ENCODE measurements at regions not wholly inside any gene's neighbourhood (a gene's known extent, or its start where the extent isn't known, plus 50 kb on each side); places are given as distances from the start of the nearest gene placed in this dataset.

GRCh38 chr5:31051316-31051715, 142.2 kb upstream of the CDH6 start:
- TF ChIP-seq, protein P1, sequence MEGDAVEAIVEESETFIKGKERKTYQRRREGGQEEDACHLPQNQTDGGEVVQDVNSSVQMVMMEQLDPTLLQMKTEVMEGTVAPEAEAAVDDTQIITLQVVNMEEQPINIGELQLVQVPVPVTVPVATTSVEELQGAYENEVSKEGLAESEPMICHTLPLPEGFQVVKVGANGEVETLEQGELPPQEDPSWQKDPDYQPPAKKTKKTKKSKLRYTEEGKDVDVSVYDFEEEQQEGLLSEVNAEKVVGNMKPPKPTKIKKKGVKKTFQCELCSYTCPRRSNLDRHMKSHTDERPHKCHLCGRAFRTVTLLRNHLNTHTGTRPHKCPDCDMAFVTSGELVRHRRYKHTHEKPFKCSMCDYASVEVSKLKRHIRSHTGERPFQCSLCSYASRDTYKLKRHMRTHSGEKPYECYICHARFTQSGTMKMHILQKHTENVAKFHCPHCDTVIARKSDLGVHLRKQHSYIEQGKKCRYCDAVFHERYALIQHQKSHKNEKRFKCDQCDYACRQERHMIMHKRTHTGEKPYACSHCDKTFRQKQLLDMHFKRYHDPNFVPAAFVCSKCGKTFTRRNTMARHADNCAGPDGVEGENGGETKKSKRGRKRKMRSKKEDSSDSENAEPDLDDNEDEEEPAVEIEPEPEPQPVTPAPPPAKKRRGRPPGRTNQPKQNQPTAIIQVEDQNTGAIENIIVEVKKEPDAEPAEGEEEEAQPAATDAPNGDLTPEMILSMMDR (IDR thresholded peaks at IDR 0.05; ENCODE audit: borderline replicate concordance), result no peak
- intact Hi-C loops (cut with micrococcal nuclease), result no loop called here

GRCh38 chr5:31049936-31050704, 143.4 kb upstream of the CDH6 start:
- TF ChIP-seq, protein P1 (IDR thresholded peaks at IDR 0.05; ENCODE audit: borderline replicate concordance), result no peak
- Histone ChIP-seq H3K4me1 (peaks cover 4% of the 10 kb centered on the region), H3K27ac (replicated peaks) (no peak overlapping the region), H3K27me3 (ENCODE audit: low read depth) (no peaks in the 10 kb centered on the region), H3K4me3 (no peak overlapping the region), H3K9me3 (replicated peaks) (no peaks in the 10 kb centered on the region), H3K36me3 (no peaks in the 10 kb centered on the region)
- no peak for DNase-seq
- intact Hi-C loops (cut with micrococcal nuclease), result no loop called here

More at GRCh38 chr5:31051316-31051715, 142.2 kb upstream of the CDH6 start:
- no peak for DNase-seq
- H3K27me3 ChIP-seq (ENCODE audit: low read depth), result no peaks in the 10 kb centered on the region
- no peaks in the 10 kb centered on the region for H3K9me3 ChIP-seq (replicated peaks)
- H3K4me1 ChIP-seq, result peaks cover 4% of the 10 kb centered on the region
- H3K4me3 ChIP-seq, result no peak overlapping the region
- H3K27ac ChIP-seq (replicated peaks), result no peak overlapping the region
- H3K36me3 ChIP-seq, result no peaks in the 10 kb centered on the region

DNA sequence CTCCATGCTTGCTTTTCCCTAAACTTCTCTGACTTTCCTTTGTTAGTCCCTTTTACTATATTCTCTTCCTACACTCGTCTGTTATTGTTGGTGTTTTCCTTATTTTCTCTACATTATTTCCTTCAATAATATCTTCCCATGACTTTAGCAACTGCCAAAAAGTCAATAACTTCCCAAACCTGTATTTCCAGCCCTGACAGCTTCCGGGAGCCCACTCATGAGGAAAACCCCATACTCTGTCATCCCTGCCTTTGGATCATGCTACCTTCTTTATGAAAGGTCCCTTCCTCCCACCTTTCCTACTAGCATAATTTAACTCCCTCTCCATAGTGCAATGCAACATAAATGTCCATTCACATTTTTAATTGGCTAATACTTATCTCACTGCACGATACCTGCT, 144.0 kb upstream of the CDH6 start:
- no peak overlapping the region for H3K4me3 ChIP-seq
- intact Hi-C loops (cut with micrococcal nuclease), result no loop called here
- no peaks in the 10 kb centered on the region for H3K27me3 ChIP-seq (ENCODE audit: low read depth)
- H3K36me3 ChIP-seq, result no peaks in the 10 kb centered on the region
- DNase-seq, result no peak
- H3K9me3 ChIP-seq (replicated peaks), result no peaks in the 10 kb centered on the region
- TF ChIP-seq, protein P1 (IDR thresholded peaks at IDR 0.05; ENCODE audit: borderline replicate concordance), result no peak
- peaks cover 4% of the 10 kb centered on the region for H3K4me1 ChIP-seq
- H3K27ac ChIP-seq (replicated peaks), result no peak overlapping the region

GRCh38 chr5:31048282-31049270, 144.9 kb upstream of the CDH6 start:
- Histone ChIP-seq H3K4me1 (peaks cover 4% of the 10 kb centered on the region), H3K36me3 (no peaks in the 10 kb centered on the region), H3K4me3 (no peak overlapping the region), H3K9me3 (replicated peaks) (no peaks in the 10 kb centered on the region), H3K27ac (replicated peaks) (no peak overlapping the region), H3K27me3 (ENCODE audit: low read depth) (no peaks in the 10 kb centered on the region)
- TF ChIP-seq, protein P1 (IDR thresholded peaks at IDR 0.05; ENCODE audit: borderline replicate concordance), result no peak
- DNase-seq, result no peak
- intact Hi-C loops (cut with micrococcal nuclease), result no loop called here

DNA sequence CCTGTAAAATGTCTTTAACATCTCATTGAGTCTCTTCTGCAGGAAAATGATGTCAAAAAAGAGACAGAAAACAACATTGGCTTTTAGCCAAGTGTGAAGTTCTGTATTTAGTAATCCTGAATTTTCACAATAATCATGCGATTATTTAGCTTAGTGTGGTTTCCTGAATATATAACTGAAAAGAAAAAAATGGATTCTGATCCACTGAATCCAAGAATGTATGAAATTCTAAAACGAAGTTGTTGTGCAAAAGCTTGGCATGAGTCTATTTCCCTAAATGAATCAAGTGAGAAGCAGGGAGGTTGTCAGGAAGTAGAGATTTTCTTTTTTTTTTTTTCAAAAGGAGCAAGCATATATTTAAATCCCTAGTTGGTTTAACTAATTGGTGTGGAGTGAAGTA, 145.9 kb upstream of the CDH6 start:
- DNase-seq, result no peak
- no peaks in the 10 kb centered on the region for H3K27me3 ChIP-seq (ENCODE audit: low read depth)
- no peaks in the 10 kb centered on the region for H3K36me3 ChIP-seq
- H3K9me3 ChIP-seq (replicated peaks), result no peaks in the 10 kb centered on the region
- TF ChIP-seq, protein P1 (IDR thresholded peaks at IDR 0.05; ENCODE audit: borderline replicate concordance), result no peak
- no peak overlapping the region for H3K27ac ChIP-seq (replicated peaks)
- no peak overlapping the region for H3K4me3 ChIP-seq
- peaks cover 4% of the 10 kb centered on the region for H3K4me1 ChIP-seq
- intact Hi-C loops (cut with micrococcal nuclease), result no loop called here

Measured in left ventricle myocardium inferior (tissue), 1 donor.